ENCODE measurements at regions not wholly inside any gene's neighbourhood (a gene's known extent, or its start where the extent isn't known, plus 50 kb on each side); places are given as distances from the start of the nearest gene placed in this dataset.

- DNase-seq: no peak
- H3K4me1 ChIP-seq: no peaks in the 10 kb centered on the region
- intact Hi-C loops (cut with DNase I): no loop called here
- no peaks in the 10 kb centered on the region for H3K36me3 ChIP-seq
- peaks cover 0 to 3% (median 0%) of the 10 kb centered on the region in 9 donors for H3K27me3 ChIP-seq
- no peak overlapping the region for H3K4me3 ChIP-seq
- ATAC-seq: no peak
- TF ChIP-seq POLR2A (IDR thresholded peaks at IDR 0.05) (no peak), CTCF (IDR thresholded peaks at IDR 0.05) (no peak)
- H3K27ac ChIP-seq: no peak overlapping the region
- 0 to 38% (median 27%) methylated on average over 1 of the region's 1 CpG for WGBS, 4 donors
- peaks cover 0 to 17% (median 0%) of the 10 kb centered on the region in 12 donors for H3K9me3 ChIP-seq
These were observed 117.6 kb downstream of the CENPF start for GRCh38 chr1:214720561-214720960.

- TF ChIP-seq CTCF (IDR thresholded peaks at IDR 0.05) (no peak), POLR2A (IDR thresholded peaks at IDR 0.05) (no peak)
- no peaks in the 10 kb centered on the region for H3K36me3 ChIP-seq
- H3K27me3 ChIP-seq: no peaks in the 10 kb centered on the region
- intact Hi-C loops (cut with DNase I): no loop called here
- no peak overlapping the region for H3K27ac ChIP-seq
- no peak overlapping the region for H3K4me3 ChIP-seq
- H3K4me1 ChIP-seq: no peaks in the 10 kb centered on the region
- ATAC-seq (no peak), DNase-seq (no peak)
- WGBS, 4 donors: 31 to 64% (median 33%) methylated on average over 4 to 7 of the region's 7 CpGs
- H3K9me3 ChIP-seq: peaks cover 0 to 20% (median 2%) of the 10 kb centered on the region in 12 donors
These were observed 124.3 kb downstream of the CENPF start for GRCh38 chr1:214727274-214727673.

GRCh38 chr1:214739621-214740238 lies 136.7 kb downstream of the CENPF start:
- DNase-seq (no peak), ATAC-seq (no peak)
- WGBS, 4 donors: 43 to 64% (median 54%) methylated on average over 1 of the region's 1 CpG
- no peak overlapping the region for H3K4me3 ChIP-seq
- intact Hi-C loops (cut with DNase I): no loop called here
- H3K27me3 ChIP-seq: no peaks in the 10 kb centered on the region
- no peak overlapping the region for H3K27ac ChIP-seq
- TF ChIP-seq POLR2A (IDR thresholded peaks at IDR 0.05): no peak
- H3K36me3 ChIP-seq: no peaks in the 10 kb centered on the region
- no peaks in the 10 kb centered on the region for H3K9me3 ChIP-seq
- no peaks in the 10 kb centered on the region for H3K4me1 ChIP-seq

- Histone ChIP-seq H3K9me3 (no peaks in the 10 kb centered on the region), H3K27ac (no peak overlapping the region), H3K4me1 (no peaks in the 10 kb centered on the region), H3K4me3 (no peak overlapping the region), H3K27me3 (no peaks in the 10 kb centered on the region), H3K36me3 (no peaks in the 10 kb centered on the region)
- ATAC-seq: no peak
- intact Hi-C loops (cut with DNase I): no loop called here
- no peak for DNase-seq
- TF ChIP-seq POLR2A (IDR thresholded peaks at IDR 0.05) (no peak), CTCF (IDR thresholded peaks at IDR 0.05) (no peak)
- WGBS, 4 donors: 76 to 87% (median 84%) methylated on average over 2 of the region's 2 CpGs
These were observed 137.5 kb downstream of the CENPF start for GRCh38 chr1:214740471-214740870.

GRCh38 chr1:214747050-214747635 lies 144.1 kb downstream of the CENPF start:
- H3K4me3 ChIP-seq: no peak overlapping the region
- no peaks in the 10 kb centered on the region for H3K4me1 ChIP-seq
- DNase-seq (no peak), ATAC-seq (no peak)
- H3K27me3 ChIP-seq: no peaks in the 10 kb centered on the region
- TF ChIP-seq CTCF (IDR thresholded peaks at IDR 0.05): no peak
- no peak for TF ChIP-seq POLR2A (IDR thresholded peaks at IDR 0.05)
- H3K9me3 ChIP-seq: no peaks in the 10 kb centered on the region
- H3K36me3 ChIP-seq: no peaks in the 10 kb centered on the region
- WGBS, 4 donors: 72 to 83% (median 77%) methylated on average over 5 of the region's 5 CpGs
- H3K27ac ChIP-seq: no peak overlapping the region
- intact Hi-C loops (cut with DNase I): no loop called here

Measured in heart left ventricle (tissue), 16 donors.